Spleen (tissue), 11 donors: ENCODE measurements at regions not wholly inside any gene's neighbourhood (a gene's known extent, or its start where the extent isn't known, plus 50 kb on each side); places are given as distances from the start of the nearest gene placed in this dataset.

Source experiments
- DNase-seq: peaks from one replicate; pipeline ENCODE4 v3.0.0-alpha.2; 2020
- H3K27ac ChIP-seq, 8 donors: fragments of 200-600 bp; sonication (generic) in 7 of 8; 1 replicate in 4 of 8; 2 replicates in 4 of 8; pipeline versions ENCODE4 v1.5.0 to v1.8.0; 2016 to 2021; ENCODE audit warnings: inconsistent platforms in 4 of 8, mild to moderate bottlenecking in 4 of 8, moderate library complexity in 1 of 8
- H3K27me3 ChIP-seq, 7 donors: fragments of 200-600 bp; sonication (generic) in 6 of 7; replicated peaks in 1 of 7; 1 replicate in 4 of 7; 2 replicates in 3 of 7; pipeline versions ENCODE4 v1.5.0 to v1.8.0; 2016 to 2021; ENCODE audit warnings: inconsistent platforms in 3 of 7, mild to moderate bottlenecking in 1 of 7
- H3K36me3 ChIP-seq, 6 donors: fragments of 200-600 bp; sonication (generic) in 5 of 6; 1 replicate in 4 of 6; 2 replicates in 2 of 6; pipeline versions ENCODE4 v1.5.0 to v1.8.0; 2016 to 2021; ENCODE audit warnings: inconsistent platforms in 2 of 6
- H3K4me1 ChIP-seq, 6 donors: fragments of 200-600 bp; sonication (generic) in 5 of 6; 1 replicate in 3 of 6; 2 replicates in 3 of 6; pipeline versions ENCODE4 v1.5.0 to v1.8.0; 2016 to 2021; ENCODE audit warnings: inconsistent platforms in 3 of 6
- H3K4me3 ChIP-seq, 8 donors: fragments of 200-600 bp; sonication (generic) in 7 of 8; 1 replicate in 4 of 8; 2 replicates in 4 of 8; pipeline versions ENCODE4 v1.5.0 to v1.8.0; 2016 to 2021; ENCODE audit warnings: inconsistent platforms in 4 of 8, mild to moderate bottlenecking in 4 of 8, moderate library complexity in 2 of 8
- H3K9me3 ChIP-seq, 8 donors: fragments of 200-600 bp; sonication (generic) in 7 of 8; 1 replicate in 4 of 8; 2 replicates in 4 of 8; pipeline versions ENCODE4 v1.5.0 to v1.8.0; 2016 to 2021; ENCODE audit warnings: inconsistent platforms in 4 of 8
- CTCF ChIP-seq, 11 experiments: fragments of 200-600 bp in 7 of 11; fragments of 450-650 bp in 4 of 11; sonication (generic) in 4 of 11; IDR thresholded peaks in 8 of 11; conservative IDR thresholded peaks in 3 of 11; 1 replicate in 7 of 11; 2 replicates in 4 of 11; pipeline versions ENCODE4 v1.4.0 to v1.8.0; 2016 to 2021; ENCODE audit warnings: antibody characterized with exemption in 11 of 11, inconsistent platforms in 4 of 11, mild to moderate bottlenecking in 1 of 11
- POLR2A ChIP-seq, 3 donors: fragments of 450-650 bp; IDR thresholded peaks; one replicate each; pipeline ENCODE4 v1.5.1; 2017; ENCODE audit warnings: antibody characterized with exemption in 3 of 3, mild to moderate bottlenecking in 1 of 3
- POLR2AphosphoS5 ChIP-seq, 3 donors: sonication (generic); formaldehyde crosslinking; IDR thresholded peaks; one replicate each; pipeline ENCODE4 v1.5.1; 2017; ENCODE audit warnings: antibody characterized with exemption in 3 of 3
- WGBS, 5 donors: extraction: QIAGEN DNeasy Blood & Tissue Kit in 3 of 5; methylation state at CpG; one replicate each; pipeline versions ENCODE4 v1.1.5 to v1.1.7; 2013 to 2018; 5-methylcytosine and 5-hydroxymethylcytosine counted together
- intact Hi-C: fragments of 100-400 bp; cut with DNase I; formaldehyde crosslinking; loops from one replicate; pipeline ENCODE4 v1.15.0; 2023; ENCODE audit warnings: low total_unique reads
- donor health status: healthy with polysubstance abuse.
- donor health status: DM: no; HTN: no; CAD: no; lungs with moderate emphysema.
- donor health status: DM: no; HTN: no; CAD: no.
- donor health status: Bipolar disorder and iron deficiency.
- donor health status: healthy.
- donor health status: DM: no; HTN: no; CAD: no.
- donor health status: DM: yes; HTN: yes; CAD: no.

- WGBS, 5 donors, result 53 to 75% (median 55%) methylated on average over 1 of the region's 1 CpG
- Histone ChIP-seq H3K36me3 (no peaks in the 10 kb centered on the region), H3K27me3 (no peaks in the 10 kb centered on the region), H3K4me3 (no peak overlapping the region), H3K4me1 (no peaks in the 10 kb centered on the region), H3K27ac (no peak overlapping the region), H3K9me3 (peaks cover 0 to 7% (median 0%) of the 10 kb centered on the region in 8 donors)
- DNase-seq, result no peak
- intact Hi-C loops, result no loop called here
- no peak for TF ChIP-seq POLR2A (IDR thresholded peaks at IDR 0.05)
- TF ChIP-seq CTCF (IDR thresholded peaks at IDR 0.05 in 8 of 11, conservative IDR thresholded peaks at IDR 0.05 in 3 of 11), result no peak
- TF ChIP-seq POLR2AphosphoS5 (IDR thresholded peaks at IDR 0.05), result no peak
These were observed 413.6 kb upstream of the TMCO5A start for GRCh38 chr15:37520882-37521281.

GRCh38 chr15:37524601-37525000 is 409.8 kb upstream of the TMCO5A start:
- peaks cover 0 to 6% (median 0%) of the 10 kb centered on the region in 8 donors for H3K9me3 ChIP-seq
- intact Hi-C loops, result no loop called here
- DNase-seq, result no peak
- TF ChIP-seq POLR2AphosphoS5 (IDR thresholded peaks at IDR 0.05) (no peak), POLR2A (IDR thresholded peaks at IDR 0.05) (no peak), CTCF (IDR thresholded peaks at IDR 0.05 in 8 of 11, conservative IDR thresholded peaks at IDR 0.05 in 3 of 11) (no peak)
- no peaks in the 10 kb centered on the region for H3K27me3 ChIP-seq
- no peaks in the 10 kb centered on the region for H3K4me1 ChIP-seq
- H3K27ac ChIP-seq, result no peak overlapping the region
- no peak overlapping the region for H3K4me3 ChIP-seq
- no peaks in the 10 kb centered on the region for H3K36me3 ChIP-seq

- Histone ChIP-seq H3K4me3 (no peak overlapping the region), H3K4me1 (no peaks in the 10 kb centered on the region), H3K27ac (no peak overlapping the region), H3K36me3 (no peaks in the 10 kb centered on the region), H3K27me3 (no peaks in the 10 kb centered on the region), H3K9me3 (peaks cover 0 to 8% (median 0%) of the 10 kb centered on the region in 8 donors)
- WGBS, 5 donors, result 23 to 53% (median 37%) methylated on average over 2 of the region's 2 CpGs
- intact Hi-C loops, result no loop called here
- no peak for DNase-seq
- TF ChIP-seq CTCF (IDR thresholded peaks at IDR 0.05 in 8 of 11, conservative IDR thresholded peaks at IDR 0.05 in 3 of 11) (no peak), POLR2AphosphoS5 (IDR thresholded peaks at IDR 0.05) (no peak), POLR2A (IDR thresholded peaks at IDR 0.05) (no peak)
These were observed 406.0 kb upstream of the TMCO5A start for GRCh38 chr15:37528432-37528831.

- DNase-seq, result no peak
- Histone ChIP-seq H3K36me3 (no peaks in the 10 kb centered on the region), H3K4me3 (no peak overlapping the region), H3K9me3 (peaks cover 0 to 28% (median 1%) of the 10 kb centered on the region in 8 donors), H3K27ac (no peak overlapping the region), H3K27me3 (no peaks in the 10 kb centered on the region), H3K4me1 (no peaks in the 10 kb centered on the region)
- 61 to 86% (median 73%) methylated on average over 2 of the region's 2 CpGs for WGBS, 5 donors
- TF ChIP-seq POLR2A (IDR thresholded peaks at IDR 0.05) (no peak), POLR2AphosphoS5 (IDR thresholded peaks at IDR 0.05) (no peak)
- intact Hi-C loops, result no loop called here
These were observed 397.4 kb upstream of the TMCO5A start for GRCh38 chr15:37536967-37537605.
